Choroid plexus epithelial cell (primary cell): ENCODE measurements at regions not wholly inside any gene's neighbourhood (a gene's known extent, or its start where the extent isn't known, plus 50 kb on each side); places are given as distances from the start of the nearest gene placed in this dataset.
"Not testable (repeated sequence)": the region's sequence is repeated elsewhere in the genome, so short reads cannot be mapped to it uniquely, and the experiment has no call there.

Experiments
- DNase-seq: peaks from one replicate; pipeline ENCODE4 v3.0.0-alpha.2; 2010; ENCODE audit warnings: low read depth
- H3K4me3 ChIP-seq: 2 replicates; pipeline ENCODE4 v1.5.1; 2011; ENCODE audit warnings: low read depth, mild to moderate bottlenecking, control low read depth, low read length, moderate library complexity
- TF ChIP-seq, protein P1 (sequence below): conservative IDR thresholded peaks from 2 replicates; pipeline ENCODE4 v1.5.1; 2011; ENCODE audit warnings: low read depth, mild to moderate bottlenecking, control low read depth, inconsistent platforms, low read length, moderate library complexity

DNA sequence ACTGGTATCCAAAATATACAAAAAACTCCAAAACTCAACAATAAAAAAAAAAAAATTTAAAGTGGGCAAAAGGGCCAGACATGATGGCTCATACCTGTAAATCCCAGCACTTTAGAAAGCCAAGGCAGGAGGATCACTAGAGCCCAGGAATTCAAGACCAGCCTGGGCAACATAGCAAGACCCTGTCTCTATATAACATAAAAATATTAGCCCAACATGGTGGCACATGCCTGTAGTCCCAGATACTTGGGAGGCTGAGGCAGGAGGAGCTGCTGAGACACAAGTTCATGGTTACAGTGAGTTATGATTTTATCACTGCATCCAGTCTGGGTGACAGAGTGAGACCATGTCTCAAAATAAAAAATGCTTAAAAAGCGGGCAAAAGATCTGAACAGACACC, 121.0 kb upstream of the BEND6 start:
- no peak overlapping the region for H3K4me3 ChIP-seq
- no peak for DNase-seq
- TF ChIP-seq, protein P1, sequence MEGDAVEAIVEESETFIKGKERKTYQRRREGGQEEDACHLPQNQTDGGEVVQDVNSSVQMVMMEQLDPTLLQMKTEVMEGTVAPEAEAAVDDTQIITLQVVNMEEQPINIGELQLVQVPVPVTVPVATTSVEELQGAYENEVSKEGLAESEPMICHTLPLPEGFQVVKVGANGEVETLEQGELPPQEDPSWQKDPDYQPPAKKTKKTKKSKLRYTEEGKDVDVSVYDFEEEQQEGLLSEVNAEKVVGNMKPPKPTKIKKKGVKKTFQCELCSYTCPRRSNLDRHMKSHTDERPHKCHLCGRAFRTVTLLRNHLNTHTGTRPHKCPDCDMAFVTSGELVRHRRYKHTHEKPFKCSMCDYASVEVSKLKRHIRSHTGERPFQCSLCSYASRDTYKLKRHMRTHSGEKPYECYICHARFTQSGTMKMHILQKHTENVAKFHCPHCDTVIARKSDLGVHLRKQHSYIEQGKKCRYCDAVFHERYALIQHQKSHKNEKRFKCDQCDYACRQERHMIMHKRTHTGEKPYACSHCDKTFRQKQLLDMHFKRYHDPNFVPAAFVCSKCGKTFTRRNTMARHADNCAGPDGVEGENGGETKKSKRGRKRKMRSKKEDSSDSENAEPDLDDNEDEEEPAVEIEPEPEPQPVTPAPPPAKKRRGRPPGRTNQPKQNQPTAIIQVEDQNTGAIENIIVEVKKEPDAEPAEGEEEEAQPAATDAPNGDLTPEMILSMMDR, result no peak

DNA sequence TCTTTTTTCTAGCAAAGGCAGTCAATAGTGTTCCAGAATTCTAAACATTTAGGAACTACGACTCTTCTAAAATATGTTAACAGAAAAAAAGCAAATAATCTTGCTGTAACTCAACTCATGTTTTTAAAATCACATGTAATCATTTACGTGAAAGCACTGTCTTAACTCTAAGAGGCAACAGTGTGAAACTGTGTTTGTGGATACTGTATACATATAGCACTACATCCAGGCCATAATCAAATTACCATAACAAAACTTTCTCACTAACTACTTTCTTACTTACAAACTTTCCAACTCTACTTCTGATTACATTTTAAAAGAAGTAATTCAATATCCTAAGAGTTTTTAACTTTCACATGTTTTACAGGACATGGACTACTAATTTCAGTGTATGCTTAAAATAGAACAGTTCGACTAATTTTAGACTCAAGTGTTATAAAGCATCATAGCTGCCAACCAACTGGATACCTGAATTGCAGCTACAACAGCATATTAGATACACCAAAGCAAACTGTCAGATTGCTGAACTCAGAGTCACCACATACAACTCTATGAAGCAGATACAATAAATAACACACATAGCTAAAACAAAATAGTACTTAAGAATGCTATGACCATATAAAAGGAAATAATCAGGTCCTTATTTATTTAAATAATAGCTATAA, 121.6 kb upstream of the BEND6 start:
- DNase-seq, result no peak
- TF ChIP-seq, protein P1, result no peak
- H3K4me3 ChIP-seq, result no peak overlapping the region

DNA sequence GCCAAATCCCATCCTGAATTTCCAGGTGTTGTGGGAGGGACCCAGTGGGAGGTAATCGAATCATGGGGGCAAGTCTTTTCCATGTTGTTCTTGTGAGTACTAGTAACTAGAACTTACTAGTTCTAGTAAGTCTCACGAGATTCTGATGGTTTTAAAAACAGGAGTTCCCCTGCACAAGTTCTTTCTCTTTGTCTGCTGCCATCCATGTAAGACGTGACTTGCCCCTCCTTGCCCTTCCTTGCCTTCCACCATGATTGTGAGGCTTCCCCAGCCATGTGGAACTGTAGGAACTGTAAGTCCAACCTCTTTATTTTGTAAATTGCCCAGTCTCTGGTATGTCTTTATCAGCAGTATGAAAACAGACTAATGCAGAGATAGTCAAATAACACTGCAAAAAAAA, 122.7 kb upstream of the BEND6 start:
- DNase-seq, result no peak
- TF ChIP-seq, protein P1, result no peak

GRCh38 chr6:56831334-56831733, 123.6 kb upstream of the BEND6 start:
- no peak for DNase-seq
- no peak overlapping the region for H3K4me3 ChIP-seq
- TF ChIP-seq, protein P1, result no peak

More for the DNA sequence above, 122.7 kb upstream of the BEND6 start:
- no peak overlapping the region for H3K4me3 ChIP-seq

DNA sequence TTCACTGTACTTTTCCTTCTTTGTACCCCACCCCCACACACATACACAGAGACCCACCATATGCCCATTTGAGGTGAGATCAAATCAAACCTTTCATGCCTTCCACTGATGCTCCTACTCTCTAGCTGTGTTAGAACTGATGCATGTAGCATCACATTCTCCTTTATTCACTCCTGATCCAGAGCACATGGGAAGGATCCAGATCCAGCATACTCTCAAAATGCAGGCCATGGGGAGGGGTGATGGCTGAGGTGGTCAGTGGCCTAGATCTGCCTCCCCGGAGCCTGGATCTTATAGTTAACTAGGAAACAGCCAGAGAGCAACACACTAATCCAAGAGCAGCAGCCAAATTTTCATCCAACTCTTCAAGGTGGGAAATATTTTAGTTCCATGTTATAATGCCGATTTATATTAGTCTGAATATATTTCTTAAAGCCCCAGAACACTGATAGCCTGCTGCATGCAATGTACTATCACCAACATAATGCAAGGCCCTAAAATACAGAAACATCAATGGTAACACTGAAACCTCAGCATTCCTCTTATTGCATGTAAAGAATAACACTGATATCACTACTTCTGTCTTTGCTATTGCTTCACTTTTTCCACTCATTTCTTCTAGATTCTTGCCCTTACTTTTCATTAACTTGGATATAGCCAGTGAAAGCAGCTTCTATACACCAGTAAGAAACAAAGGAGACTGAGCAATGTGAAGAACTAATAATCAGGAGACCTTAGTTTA, 126.8 kb upstream of the BEND6 start:
- H3K4me3 ChIP-seq, result no peak overlapping the region
- TF ChIP-seq, protein P1, result no peak
- peak; percentile 62 for DNase-seq

DNA sequence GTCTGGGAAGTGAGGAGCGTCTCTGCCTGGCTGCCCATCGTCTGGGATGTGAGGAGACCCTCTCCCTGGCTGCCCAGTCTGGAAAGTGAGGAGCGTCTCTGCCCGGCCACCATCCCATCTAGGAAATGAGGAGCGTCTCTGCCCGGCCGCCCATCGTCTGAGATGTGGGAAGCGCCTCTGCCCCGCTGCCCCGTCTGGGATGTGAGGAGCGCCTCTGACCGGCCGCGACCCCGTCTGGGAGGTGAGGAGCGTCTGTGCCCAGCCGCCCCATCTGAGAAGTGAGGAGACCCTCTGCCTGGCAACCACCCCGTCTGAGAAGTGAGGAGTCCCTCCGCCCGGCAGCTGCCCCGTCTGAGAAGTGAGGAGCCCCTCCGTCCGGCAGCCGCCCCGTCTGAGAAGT, 130.5 kb upstream of the BEND6 start:
- H3K4me3 ChIP-seq, DNase-seq: not testable (repeated sequence)

DNA sequence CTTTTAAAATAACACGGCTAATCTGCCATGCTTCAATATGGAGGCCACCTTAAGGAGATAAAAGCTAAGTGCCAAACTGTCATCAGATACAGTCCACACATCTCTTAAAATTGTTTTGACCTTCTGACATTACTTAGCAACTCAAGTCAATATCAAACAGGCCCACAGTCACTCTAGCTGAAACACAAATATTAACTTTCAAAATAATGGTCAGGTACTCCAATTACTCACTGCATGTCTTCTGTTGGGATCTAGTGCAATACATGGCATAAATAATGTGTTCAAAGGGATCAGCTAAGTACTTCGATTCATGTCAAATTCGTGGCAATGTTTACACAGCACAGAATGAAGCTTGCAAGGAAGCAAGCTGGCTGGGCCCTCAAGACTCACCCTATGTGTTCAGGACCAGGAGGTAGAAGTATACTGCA, 133.9 kb upstream of the BEND6 start:
- no peak for DNase-seq
- TF ChIP-seq, protein P1, result no peak
- no peak overlapping the region for H3K4me3 ChIP-seq
